ENCODE measurements at regions not wholly inside any gene's neighbourhood (a gene's known extent, or its start where the extent isn't known, plus 50 kb on each side); places are given as distances from the start of the nearest gene placed in this dataset.

- CTCF ChIA-PET: interaction anchor here (0.6 kb wide), 1 partner anchor 243 kb away, joined by 3 read pairs; no protein-coding TSS in a partner anchor
- H3K27me3 ChIP-seq (ENCODE audit: control insufficient read depth, insufficient read depth, low read length): no peaks in the 10 kb centered on the region
- intact Hi-C loops (cut with micrococcal nuclease; ENCODE audit: unreplicated experiment): no loop called here
- in situ Hi-C loops (cut with HindIII; ENCODE audit: low pct_unique_long_range_greater_than_20kb, low sequenced_read_pairs): no loop called here
- no peak overlapping the region for H3K4me3 ChIP-seq (ENCODE audit: low read depth in 2 of 2, low read length in 2 of 2)
- DNase-seq (ENCODE audit: low read depth, low spot score) (no peak), ATAC-seq (peak; percentile 53; the same call in 1 of the 2 replicates)
- no peaks in the 10 kb centered on the region for H3K4me1 ChIP-seq (ENCODE audit: control insufficient read depth, insufficient read depth, low read length)
- POLR2A ChIA-PET: no interaction called here
- H3K36me3 ChIP-seq (ENCODE audit: control insufficient read depth, insufficient read depth, low read length): no peaks in the 10 kb centered on the region
- no TSS peak for BruUV-seq (replicated peaks)
- no peak overlapping the region for H3K27ac ChIP-seq (ENCODE audit: low read length)
- no peaks in the 10 kb centered on the region for H3K9me3 ChIP-seq (ENCODE audit: control insufficient read depth, insufficient read depth, low read depth, low read length)
- TF ChIP-seq TCF7L2 (IDR thresholded peaks at IDR 0.05; ENCODE audit: low read depth, low read length) (no peak), CTCF (IDR thresholded peaks at IDR 0.05) (peak; percentile 46), SIN3A (IDR thresholded peaks at IDR 0.05; ENCODE audit: borderline replicate concordance, insufficient read depth, low read depth, low read length) (no peak)
Observed at GRCh38 chr3:146334151-146334550, 83.2 kb upstream of the PLSCR4 start.

GRCh38 chr3:146331967-146332366, 81.1 kb upstream of the PLSCR4 start:
- DNase-seq (ENCODE audit: low read depth, low spot score) (no peak), ATAC-seq (no peak)
- intact Hi-C loops (cut with micrococcal nuclease; ENCODE audit: unreplicated experiment): no loop called here
- Histone ChIP-seq H3K9me3 (ENCODE audit: control insufficient read depth, insufficient read depth, low read depth, low read length) (no peaks in the 10 kb centered on the region), H3K27ac (ENCODE audit: low read length) (no peak overlapping the region), H3K4me3 (ENCODE audit: low read depth in 2 of 2, low read length in 2 of 2) (no peak overlapping the region), H3K36me3 (ENCODE audit: control insufficient read depth, insufficient read depth, low read length) (no peaks in the 10 kb centered on the region), H3K27me3 (ENCODE audit: control insufficient read depth, insufficient read depth, low read length) (no peaks in the 10 kb centered on the region), H3K4me1 (ENCODE audit: control insufficient read depth, insufficient read depth, low read length) (no peaks in the 10 kb centered on the region)
- CTCF ChIA-PET: no interaction called here
- in situ Hi-C loops (cut with HindIII; ENCODE audit: low pct_unique_long_range_greater_than_20kb, low sequenced_read_pairs): no loop called here
- POLR2A ChIA-PET: no interaction called here
- TF ChIP-seq POLR2AphosphoS5 (IDR thresholded peaks at IDR 0.05; ENCODE audit: low read depth, low read length): no peak
- no peak for TF ChIP-seq TCF7L2 (IDR thresholded peaks at IDR 0.05; ENCODE audit: low read depth, low read length)
- no peak for TF ChIP-seq SIN3A (IDR thresholded peaks at IDR 0.05; ENCODE audit: borderline replicate concordance, insufficient read depth, low read depth, low read length)
- no peak for TF ChIP-seq CTCF (IDR thresholded peaks at IDR 0.05)
- no peak for TF ChIP-seq REST (IDR thresholded peaks at IDR 0.05; ENCODE audit: insufficient read depth in 1 of 2, low read depth in 2 of 2, low read length in 1 of 2)
- no TSS peak for BruUV-seq (replicated peaks)

Data from Panc1 (cell line).